ENCODE measurements at regions not wholly inside any gene's neighbourhood (a gene's known extent, or its start where the extent isn't known, plus 50 kb on each side); places are given as distances from the start of the nearest gene placed in this dataset.

- Histone ChIP-seq H3K9me3 (ENCODE audit: low read depth) (no peaks in the 10 kb centered on the region), H3K4me3 (no peak overlapping the region), H3K4me2 (no peak overlapping the region), H3K4me1 (no peaks in the 10 kb centered on the region), H3K79me2 (ENCODE audit: low read depth) (no peaks in the 10 kb centered on the region), H2AFZ (replicated peaks) (no peak overlapping the region), H3F3A (ENCODE audit: low read depth) (no peaks in the 10 kb centered on the region), H3K27ac (no peak overlapping the region), H3K36me3 (no peaks in the 10 kb centered on the region), H3K9ac (no peak overlapping the region), H4K20me1 (ENCODE audit: low read depth) (no peaks in the 10 kb centered on the region), H3K27me3 (no peaks in the 10 kb centered on the region)
- H3K4me3 Mint-ChIP-seq: no peak overlapping the region
- H3K9me3 Mint-ChIP-seq: peaks cover 2% of the 10 kb centered on the region
- TF ChIP-seq EZH2 (IDR thresholded peaks at IDR 0.05): no peak
- no peak for TF ChIP-seq EZH2phosphoT487 (IDR thresholded peaks at IDR 0.05)
- TF ChIP-seq CTCF (IDR thresholded peaks at IDR 0.05): no peak
- H3K4me1 Mint-ChIP-seq: peaks cover 5% of the 10 kb centered on the region
- peaks cover 5% of the 10 kb centered on the region for H3K27me3 Mint-ChIP-seq (ENCODE audit: insufficient read depth, low read depth)
- H3K27ac Mint-ChIP-seq: no peak overlapping the region
- no peak for DNase-seq (ENCODE audit: low spot score)
- no peaks in the 10 kb centered on the region for H3K36me3 Mint-ChIP-seq
Observed at GRCh38 chr14:87879389-87879788, 113.6 kb downstream of the GALC start.

- Mint-ChIP-seq H3K27ac (no peak overlapping the region), H3K27me3 (ENCODE audit: insufficient read depth, low read depth) (peaks cover 7% of the 10 kb centered on the region), H3K9me3 (peaks cover 2% of the 10 kb centered on the region), H3K36me3 (no peaks in the 10 kb centered on the region), H3K4me1 (peaks cover 5% of the 10 kb centered on the region), H3K4me3 (no peak overlapping the region)
- Histone ChIP-seq H3K27ac (no peak overlapping the region), H3K36me3 (no peaks in the 10 kb centered on the region), H3K79me2 (ENCODE audit: low read depth) (no peaks in the 10 kb centered on the region), H2AFZ (replicated peaks) (no peak overlapping the region), H3F3A (ENCODE audit: low read depth) (no peaks in the 10 kb centered on the region), H3K4me3 (no peak overlapping the region), H3K9me3 (ENCODE audit: low read depth) (no peaks in the 10 kb centered on the region), H3K27me3 (no peaks in the 10 kb centered on the region), H3K4me1 (no peaks in the 10 kb centered on the region), H4K20me1 (ENCODE audit: low read depth) (no peaks in the 10 kb centered on the region), H3K4me2 (no peak overlapping the region), H3K9ac (no peak overlapping the region)
- TF ChIP-seq CTCF (IDR thresholded peaks at IDR 0.05): no peak
- no peak for TF ChIP-seq EZH2 (IDR thresholded peaks at IDR 0.05)
- no peak for TF ChIP-seq EZH2phosphoT487 (IDR thresholded peaks at IDR 0.05)
- DNase-seq (ENCODE audit: low spot score): no peak
Observed at GRCh38 chr14:87878959-87879358, 114.0 kb downstream of the GALC start.

- no peaks in the 10 kb centered on the region for H3K27me3 ChIP-seq
- no peak overlapping the region for H3K4me3 ChIP-seq
- DNase-seq (ENCODE audit: low spot score): no peak
- Mint-ChIP-seq H3K27me3 (ENCODE audit: insufficient read depth, low read depth) (peaks cover 7% of the 10 kb centered on the region), H3K36me3 (no peaks in the 10 kb centered on the region), H3K4me1 (peaks cover 5% of the 10 kb centered on the region), H3K9me3 (peaks cover 2% of the 10 kb centered on the region), H3K4me3 (no peak overlapping the region), H3K27ac (no peak overlapping the region)
- H3K36me3 ChIP-seq: no peaks in the 10 kb centered on the region
- H2AFZ ChIP-seq (replicated peaks): no peak overlapping the region
- no peak for TF ChIP-seq CTCF (IDR thresholded peaks at IDR 0.05)
- no peak for TF ChIP-seq EZH2phosphoT487 (IDR thresholded peaks at IDR 0.05)
- no peak for TF ChIP-seq EZH2 (IDR thresholded peaks at IDR 0.05)
- no peaks in the 10 kb centered on the region for H3F3A ChIP-seq (ENCODE audit: low read depth)
- H4K20me1 ChIP-seq (ENCODE audit: low read depth): no peaks in the 10 kb centered on the region
- no peaks in the 10 kb centered on the region for H3K4me1 ChIP-seq
- no peaks in the 10 kb centered on the region for H3K79me2 ChIP-seq (ENCODE audit: low read depth)
- H3K27ac ChIP-seq: no peak overlapping the region
- no peaks in the 10 kb centered on the region for H3K9me3 ChIP-seq (ENCODE audit: low read depth)
- H3K9ac ChIP-seq: no peak overlapping the region
- H3K4me2 ChIP-seq: no peak overlapping the region
Observed at GRCh38 chr14:87877877-87878276, 115.1 kb downstream of the GALC start.

All from neural progenitor cell (in vitro differentiated cells).